ENCODE measurements at regions not wholly inside any gene's neighbourhood (a gene's known extent, or its start where the extent isn't known, plus 50 kb on each side); places are given as distances from the start of the nearest gene placed in this dataset.

DNA sequence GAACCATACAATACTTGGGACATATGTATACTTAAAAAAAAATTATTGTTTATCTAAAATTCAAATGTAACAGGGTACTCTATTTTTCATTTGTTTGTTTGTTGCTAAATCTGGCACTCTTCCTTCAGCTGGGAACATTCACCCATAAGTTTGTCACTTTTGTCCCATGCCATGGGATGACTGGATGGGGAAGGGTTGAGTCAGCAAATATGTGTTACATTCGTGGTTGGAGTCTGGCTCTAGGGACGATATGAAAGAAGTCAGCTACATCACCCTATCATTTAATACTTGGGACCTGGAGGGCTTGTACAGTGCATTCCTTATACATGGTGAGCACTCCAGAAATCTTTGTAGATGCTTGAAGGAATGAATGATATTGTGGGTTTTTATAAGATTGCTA lies 131.3 kb downstream of the IPO8 start:
- TF ChIP-seq, protein P1, sequence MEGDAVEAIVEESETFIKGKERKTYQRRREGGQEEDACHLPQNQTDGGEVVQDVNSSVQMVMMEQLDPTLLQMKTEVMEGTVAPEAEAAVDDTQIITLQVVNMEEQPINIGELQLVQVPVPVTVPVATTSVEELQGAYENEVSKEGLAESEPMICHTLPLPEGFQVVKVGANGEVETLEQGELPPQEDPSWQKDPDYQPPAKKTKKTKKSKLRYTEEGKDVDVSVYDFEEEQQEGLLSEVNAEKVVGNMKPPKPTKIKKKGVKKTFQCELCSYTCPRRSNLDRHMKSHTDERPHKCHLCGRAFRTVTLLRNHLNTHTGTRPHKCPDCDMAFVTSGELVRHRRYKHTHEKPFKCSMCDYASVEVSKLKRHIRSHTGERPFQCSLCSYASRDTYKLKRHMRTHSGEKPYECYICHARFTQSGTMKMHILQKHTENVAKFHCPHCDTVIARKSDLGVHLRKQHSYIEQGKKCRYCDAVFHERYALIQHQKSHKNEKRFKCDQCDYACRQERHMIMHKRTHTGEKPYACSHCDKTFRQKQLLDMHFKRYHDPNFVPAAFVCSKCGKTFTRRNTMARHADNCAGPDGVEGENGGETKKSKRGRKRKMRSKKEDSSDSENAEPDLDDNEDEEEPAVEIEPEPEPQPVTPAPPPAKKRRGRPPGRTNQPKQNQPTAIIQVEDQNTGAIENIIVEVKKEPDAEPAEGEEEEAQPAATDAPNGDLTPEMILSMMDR (IDR thresholded peaks at IDR 0.05; ENCODE audit: poor library complexity), result no peak
- no peak for TF ChIP-seq EZH2 (IDR thresholded peaks at IDR 0.05; ENCODE audit: borderline replicate concordance)
- TF ChIP-seq EZH2phosphoT487 (IDR thresholded peaks at IDR 0.05; ENCODE audit: low read depth, severe bottlenecking, unreplicated experiment), result no peak
